GM10248 (cell line): ENCODE measurements at regions not wholly inside any gene's neighbourhood (a gene's known extent, or its start where the extent isn't known, plus 50 kb on each side); places are given as distances from the start of the nearest gene placed in this dataset.
"Not testable (repeated sequence)": the region's sequence is repeated elsewhere in the genome, so short reads cannot be mapped to it uniquely, and the experiment has no call there.

Source experiments
- CTCF ChIA-PET: fragments of 300-600 bp; sonication (Branson Sonifier 250); formaldehyde crosslinking; extraction: SDS; loops from one replicate; lab custom pipeline; 2021; ENCODE audit warnings: antibody characterized with exemption; lab: Yijun Ruan, JAX
- POLR2A ChIA-PET: fragments of 350-650 bp; sonication (Branson Sonifier 250); formaldehyde crosslinking; extraction: SDS; loops from one replicate; lab custom pipeline; 2020; ENCODE audit warnings: antibody characterized with exemption; lab: Yijun Ruan, JAX
- DNase-seq: peaks from one replicate; pipeline ENCODE4 v3.0.0; 2012; ENCODE audit errors: extremely low spot score
- TF ChIP-seq, protein P1 (sequence below): IDR thresholded peaks from 2 replicates; pipeline ENCODE4 v1.5.1; 2012; ENCODE audit warnings: mild to moderate bottlenecking, low read depth; ENCODE audit errors: extremely low read depth, missing control alignments, control extremely low read depth

DNA sequence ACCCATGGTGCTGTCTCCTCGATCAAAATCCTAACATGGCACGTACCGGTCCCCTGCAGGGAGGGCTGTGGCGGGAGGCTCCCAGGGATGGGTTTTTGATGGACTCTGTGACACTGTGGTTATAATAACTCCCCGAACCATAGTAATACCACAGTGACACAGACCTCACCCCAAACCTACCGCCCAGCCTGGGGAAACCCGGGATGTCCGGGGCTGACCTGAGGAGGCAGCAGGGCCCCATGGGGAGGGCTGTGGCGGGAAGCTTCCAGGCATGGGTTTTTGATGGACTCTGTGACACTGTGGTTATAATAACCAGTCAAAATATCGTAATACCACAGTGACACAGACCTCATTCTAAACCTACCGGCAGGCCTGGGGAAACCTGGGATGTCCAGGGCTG lies 378.0 kb downstream of the TMEM121 start:
- ChIA-PET CTCF (no interaction called here), POLR2A (no interaction called here)
- DNase-seq, result no peak
- TF ChIP-seq, protein P1, sequence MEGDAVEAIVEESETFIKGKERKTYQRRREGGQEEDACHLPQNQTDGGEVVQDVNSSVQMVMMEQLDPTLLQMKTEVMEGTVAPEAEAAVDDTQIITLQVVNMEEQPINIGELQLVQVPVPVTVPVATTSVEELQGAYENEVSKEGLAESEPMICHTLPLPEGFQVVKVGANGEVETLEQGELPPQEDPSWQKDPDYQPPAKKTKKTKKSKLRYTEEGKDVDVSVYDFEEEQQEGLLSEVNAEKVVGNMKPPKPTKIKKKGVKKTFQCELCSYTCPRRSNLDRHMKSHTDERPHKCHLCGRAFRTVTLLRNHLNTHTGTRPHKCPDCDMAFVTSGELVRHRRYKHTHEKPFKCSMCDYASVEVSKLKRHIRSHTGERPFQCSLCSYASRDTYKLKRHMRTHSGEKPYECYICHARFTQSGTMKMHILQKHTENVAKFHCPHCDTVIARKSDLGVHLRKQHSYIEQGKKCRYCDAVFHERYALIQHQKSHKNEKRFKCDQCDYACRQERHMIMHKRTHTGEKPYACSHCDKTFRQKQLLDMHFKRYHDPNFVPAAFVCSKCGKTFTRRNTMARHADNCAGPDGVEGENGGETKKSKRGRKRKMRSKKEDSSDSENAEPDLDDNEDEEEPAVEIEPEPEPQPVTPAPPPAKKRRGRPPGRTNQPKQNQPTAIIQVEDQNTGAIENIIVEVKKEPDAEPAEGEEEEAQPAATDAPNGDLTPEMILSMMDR, result no peak

DNA sequence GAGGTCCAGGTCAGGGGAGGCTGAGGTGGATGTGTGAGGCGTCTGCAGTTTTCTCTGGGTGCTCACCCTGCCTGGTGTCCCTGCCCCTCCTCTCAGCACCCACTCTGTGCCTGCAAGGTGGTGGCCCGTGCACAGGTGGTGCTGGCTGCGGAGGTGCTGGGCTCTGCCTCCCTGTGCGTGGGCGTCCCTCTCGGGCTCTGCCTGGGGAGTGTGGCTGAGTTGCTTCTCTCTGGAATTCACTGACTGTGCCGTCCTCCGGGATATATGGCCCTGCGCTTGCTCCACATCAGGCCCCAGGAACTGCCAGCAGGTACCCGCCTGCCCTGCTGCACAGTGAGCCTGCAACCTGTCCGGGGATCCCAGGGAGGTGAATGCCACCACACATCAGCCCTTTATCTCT lies 379.1 kb downstream of the TMEM121 start:
- TF ChIP-seq, protein P1, result no peak
- DNase-seq, result no peak
- ChIA-PET CTCF (no interaction called here), POLR2A (no interaction called here)

DNA sequence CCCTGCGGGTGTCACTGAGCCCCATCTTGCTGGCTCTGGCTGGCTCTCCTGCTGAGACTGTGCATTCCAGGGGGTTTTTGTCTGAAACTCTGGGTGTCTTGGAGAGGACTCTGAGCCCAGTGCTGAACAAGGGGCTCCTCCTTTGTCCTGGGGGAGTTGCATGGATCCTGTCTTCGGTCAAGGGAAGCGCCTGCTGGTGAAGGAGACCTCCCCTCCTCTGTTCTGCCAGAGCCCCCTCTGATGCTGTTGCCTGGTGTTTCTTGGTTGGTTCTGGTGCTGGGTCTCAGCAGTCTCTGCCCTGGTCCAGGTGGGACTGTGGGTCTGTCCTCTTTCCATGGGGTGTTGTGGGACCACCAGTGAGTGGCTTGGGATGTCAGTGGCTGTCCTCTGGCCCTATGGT lies 380.9 kb downstream of the TMEM121 start:
- TF ChIP-seq, protein P1, result no peak
- no peak for DNase-seq
- POLR2A ChIA-PET, result no interaction called here
- CTCF ChIA-PET, result no interaction called here

DNA sequence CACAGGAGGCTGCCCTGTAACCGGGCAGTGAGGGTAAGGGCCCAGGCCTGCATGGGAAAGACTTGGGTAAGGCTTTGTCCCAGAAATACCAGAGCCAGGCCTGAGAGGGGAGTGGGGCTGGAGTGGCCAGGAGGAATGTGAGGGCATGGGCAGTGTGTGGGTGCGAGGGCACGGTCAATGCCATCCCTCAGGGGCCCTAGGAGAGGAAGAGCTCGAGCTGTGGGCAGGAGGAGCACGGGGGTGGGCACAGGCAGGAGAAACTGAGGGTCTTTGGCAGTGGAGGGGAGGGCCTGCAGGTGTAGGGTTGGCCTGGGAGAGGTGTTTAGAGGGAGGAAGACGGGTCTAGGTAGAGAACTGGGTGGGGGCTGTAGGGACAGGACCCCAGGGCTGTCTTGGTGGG lies 381.6 kb downstream of the TMEM121 start:
- no peak for DNase-seq
- TF ChIP-seq, protein P1, result no peak
- POLR2A ChIA-PET, result no interaction called here
- CTCF ChIA-PET, result no interaction called here

DNA sequence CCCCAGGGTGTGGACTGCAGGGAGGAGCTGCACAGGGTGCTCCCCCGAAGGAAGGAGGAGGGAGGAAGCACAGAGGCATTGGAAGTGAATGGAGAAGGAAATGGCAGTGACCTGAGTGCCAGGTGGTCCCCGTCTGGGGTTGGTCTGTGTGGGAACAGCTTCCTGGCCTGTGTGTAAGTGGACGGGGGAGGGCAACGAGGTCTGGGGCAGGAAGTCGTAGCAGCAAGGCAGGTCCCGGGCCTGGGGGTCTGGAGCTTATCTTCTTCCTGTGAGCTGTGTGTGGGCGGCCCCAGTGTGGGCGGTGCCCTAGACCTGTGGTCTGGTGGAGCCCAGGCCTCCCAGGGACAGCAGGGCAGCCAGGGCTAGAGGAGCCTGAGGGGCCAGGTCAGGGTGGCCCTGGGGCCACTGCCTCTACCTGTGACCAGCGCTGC lies 382.1 kb downstream of the TMEM121 start:
- CTCF ChIA-PET, result no interaction called here
- peak; percentile 52 for DNase-seq
- TF ChIP-seq, protein P1, result no peak
- POLR2A ChIA-PET, result no interaction called here

DNA sequence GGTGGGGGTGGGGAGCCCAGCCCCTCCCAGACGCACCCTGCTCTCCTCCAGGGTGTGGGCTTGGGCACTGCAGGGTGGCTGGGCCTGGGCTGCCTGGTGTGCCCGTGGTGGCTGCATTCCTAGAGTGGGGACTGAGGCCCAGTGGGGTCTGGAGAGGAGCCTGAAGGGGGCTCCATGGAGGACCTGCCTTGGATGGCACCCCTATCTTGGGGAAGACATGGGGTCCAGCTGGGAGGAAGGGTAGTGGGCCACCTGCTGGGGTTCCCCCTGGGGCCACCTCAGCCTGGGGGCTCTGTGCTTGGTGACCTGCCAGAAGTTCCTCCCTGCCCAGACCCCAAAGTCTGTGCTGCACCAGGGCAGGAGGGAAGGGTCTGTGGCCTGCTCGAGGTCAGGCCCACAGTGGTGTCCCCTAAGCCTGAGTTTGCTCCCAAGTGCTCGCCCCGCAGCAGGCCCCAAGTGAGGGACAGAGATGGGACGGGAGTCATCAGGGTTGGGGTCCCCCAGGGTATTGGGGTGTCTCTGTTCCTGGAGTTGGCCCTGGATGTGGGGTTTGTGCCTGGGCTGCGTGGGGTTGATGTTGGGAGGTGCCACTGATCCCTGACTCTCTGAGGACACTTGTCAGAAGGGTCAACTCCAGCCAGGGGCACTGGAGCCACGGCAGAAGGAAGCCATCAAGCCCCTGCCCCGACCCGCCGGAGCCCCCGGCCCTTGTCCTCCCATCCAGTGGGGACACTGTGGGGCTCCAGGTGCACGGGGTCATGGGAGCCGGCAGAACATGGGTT lies 382.9 kb downstream of the TMEM121 start:
- DNase-seq, result no peak
- TF ChIP-seq, protein P1, result no peak
- CTCF ChIA-PET, result no interaction called here
- POLR2A ChIA-PET, result no interaction called here

DNA sequence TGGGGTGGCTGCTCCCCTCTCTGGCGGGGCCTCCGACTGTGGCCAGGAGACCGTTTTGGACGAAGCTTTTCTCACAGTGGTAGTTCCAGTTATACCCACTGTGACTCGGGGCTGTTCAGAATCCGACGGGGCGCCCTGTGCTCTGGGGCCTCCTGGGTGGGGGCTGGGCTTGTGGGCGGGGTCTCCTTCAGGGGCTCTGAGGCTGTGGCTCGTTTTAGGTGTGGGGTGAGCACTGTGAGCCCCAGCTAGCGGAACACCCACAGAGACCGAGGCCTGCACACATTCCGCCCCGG lies 383.4 kb downstream of the TMEM121 start:
- CTCF ChIA-PET, result not testable (repeated sequence)

More for the DNA sequence above, 383.4 kb downstream of the TMEM121 start:
- DNase-seq, POLR2A ChIA-PET: not testable (repeated sequence)
